GM12878 (cell line): ENCODE measurements at regions not wholly inside any gene's neighbourhood (a gene's known extent, or its start where the extent isn't known, plus 50 kb on each side); places are given as distances from the start of the nearest gene placed in this dataset.
"Not testable (repeated sequence)": the region's sequence is repeated elsewhere in the genome, so short reads cannot be mapped to it uniquely, and the experiment has no call there.

ENCODE experiments used
- ATAC-seq: fragments of 200-7000 bp; cut with Tn5 transposase; 3 replicates; pipeline ENCODE4 v1.9.1; 2020; ENCODE audit warnings: mild to moderate bottlenecking, moderate library complexity
- BruUV-seq: library from RNA; stranded (reverse); fragments of 400-500 nt; replicated peaks from 2 replicates; lab custom pipeline; 2021; lab: Mats Ljungman, UMichigan
- CTCF ChIA-PET: fragments of 300-600 bp; sonication (Branson Sonifier 250); formaldehyde crosslinking; extraction: SDS; loops from one replicate; lab custom pipeline; 2021; ENCODE audit warnings: inconsistent platforms; lab: Yijun Ruan, JAX
- POLR2A ChIA-PET: fragments of 350-600 bp; formaldehyde crosslinking; extraction: SDS; loops from one replicate; lab custom pipeline; 2021; ENCODE audit warnings: inconsistent platforms; lab: Charles Lee
- RAD21 ChIA-PET: fragments of 300-600 bp; sonication (Branson Sonifier 250); formaldehyde crosslinking; loops from one replicate; lab custom pipeline; 2023; ENCODE audit warnings: antibody characterized with exemption; ENCODE audit not compliant: unreplicated experiment; lab: Charles Lee
- SMC1A ChIA-PET: fragments of 300-600 bp; sonication (Branson Sonifier 250); formaldehyde crosslinking; loops from one replicate; lab custom pipeline; 2023; ENCODE audit not compliant: unreplicated experiment, uncharacterized antibody; lab: Charles Lee
- DNase-seq: peaks from one replicate; pipeline ENCODE4 v3.0.0-alpha.2; 2011; ENCODE audit warnings: low read depth, low spot score
- FAIRE-seq: peaks from 3 replicates; lab custom pipeline; 2011; peaks lifted over from hg19 to GRCh38; lab: Jason Lieb, UNC
- H2AFZ ChIP-seq: 2 replicates; pipeline ENCODE4 v1.6.0; 2011; ENCODE audit warnings: low read depth, low read length, control low read depth; ENCODE audit not compliant: control insufficient read depth
- H3K27ac ChIP-seq: 2 replicates; pipeline ENCODE4 v1.5.1; 2011; ENCODE audit warnings: control low read depth; ENCODE audit not compliant: control insufficient read depth, insufficient read depth
- H3K27me3 ChIP-seq, 2 experiments: replicated peaks in 1 of 2; 2 replicates each; pipeline versions ENCODE4 v1.6.0 to v1.6.1; 2011; ENCODE audit warnings: low read length in 1 of 2; ENCODE audit not compliant: control insufficient read depth in 2 of 2, insufficient read depth in 2 of 2
- H3K36me3 ChIP-seq, 2 experiments: 2 replicates each; pipeline ENCODE4 v1.5.1; 2011; ENCODE audit warnings: low read length in 1 of 2; ENCODE audit not compliant: control insufficient read depth in 2 of 2, insufficient read depth in 2 of 2
- H3K4me1 ChIP-seq: 2 replicates; pipeline ENCODE4 v1.6.1; 2011; ENCODE audit warnings: mild to moderate bottlenecking, low read length, moderate library complexity, mixed read lengths; ENCODE audit not compliant: control insufficient read depth, insufficient read depth
- H3K4me2 ChIP-seq: 2 replicates; pipeline ENCODE4 v1.6.0; 2011; ENCODE audit warnings: control low read depth; ENCODE audit not compliant: control insufficient read depth, insufficient read depth
- H3K4me3 ChIP-seq: fragments of 200-600 bp; sonication (generic); 2 replicates; pipeline ENCODE4 v1.5.1; 2016
- H3K79me2 ChIP-seq: 2 replicates; pipeline ENCODE4 v1.6.0; 2011; ENCODE audit warnings: low read length; ENCODE audit not compliant: control insufficient read depth, insufficient read depth
- H3K9ac ChIP-seq: 2 replicates; pipeline ENCODE4 v1.8.0; 2011; ENCODE audit warnings: low read length, control low read depth, mixed read lengths; ENCODE audit not compliant: control insufficient read depth, insufficient read depth
- H3K9me3 ChIP-seq: replicated peaks from 3 replicates; pipeline ENCODE4 v1.5.1; 2011; ENCODE audit warnings: mild to moderate bottlenecking, low read length; ENCODE audit not compliant: control insufficient read depth, insufficient read depth
- H4K20me1 ChIP-seq: 2 replicates; pipeline ENCODE4 v1.6.0; 2011; ENCODE audit not compliant: control insufficient read depth, insufficient read depth
- NRF1 ChIP-seq: conservative IDR thresholded peaks from 2 replicates; pipeline ENCODE4 v1.6.1; 2011; ENCODE audit warnings: mild to moderate bottlenecking, low read depth, low read length, improper control_type of control experiment
- PAX5 ChIP-seq: IDR thresholded peaks from 2 replicates; pipeline ENCODE4 v1.6.1; 2011; ENCODE audit warnings: low read depth, low read length, borderline replicate concordance
- ZBTB11 ChIP-seq: fragments of 450-650 bp; formaldehyde crosslinking; IDR thresholded peaks from 2 replicates; pipeline ENCODE4 v1.5.0; 2022; ENCODE audit warnings: mild to moderate bottlenecking, missing genetic modification characterization
- ZBTB33 ChIP-seq: fragments of 450-650 bp; IDR thresholded peaks from 2 replicates; pipeline ENCODE4 v1.6.1; 2017; ENCODE audit warnings: mild to moderate bottlenecking
- WGBS: methylation state at CpG from one replicate; pipeline ENCODE4 v1.1.6; 2016; ENCODE audit warnings: low lambda C conversion rate; ENCODE audit not compliant: insufficient replicate concordance, insufficient coverage; ENCODE audit errors: missing lambda C conversion rate; 5-methylcytosine and 5-hydroxymethylcytosine counted together
- in situ Hi-C: fragments of 300-500 bp; cut with MboI; formaldehyde crosslinking; loops from 9 replicates; pipeline ENCODE4 v1.14.3; 2018; ENCODE audit warnings: mixed read lengths
- intact Hi-C: fragments of 100-400 bp; cut with micrococcal nuclease; formaldehyde crosslinking; loops from one replicate; pipeline ENCODE4 v1.14.2; 2022; ENCODE audit not compliant: unreplicated experiment

GRCh38 chr2:211014906-211015305, 458.5 kb downstream of the CPS1 start (continued):
- TF ChIP-seq ZBTB11 (no peak), PAX5 (no peak)
- TF ChIP-seq, all 136 proteins: peak for 0

- H2AFZ ChIP-seq, POLR2A ChIA-PET, RAD21 ChIA-PET, BruUV-seq, DNase-seq, H3K27ac ChIP-seq, in situ Hi-C loops, H3K36me3 ChIP-seq, H3K4me3 ChIP-seq, H3K9me3 ChIP-seq, SMC1A ChIA-PET, ATAC-seq, H4K20me1 ChIP-seq, H3K27me3 ChIP-seq, H3K4me2 ChIP-seq, FAIRE-seq, intact Hi-C loops, H3K4me1 ChIP-seq, H3K79me2 ChIP-seq, CTCF ChIA-PET, H3K9ac ChIP-seq: not testable (repeated sequence)
- 35% methylated on average over 10 of the region's 10 CpGs for WGBS
These were observed 468.7 kb downstream of the CPS1 start for GRCh38 chr2:211025089-211025488.

- intact Hi-C loops, result no loop called here
- H3K4me2 ChIP-seq, result no peak overlapping the region
- FAIRE-seq (no peak), DNase-seq (no peak), ATAC-seq (no peak)
- H3K79me2 ChIP-seq, result no peaks in the 10 kb centered on the region
- no peaks in the 10 kb centered on the region for H3K27me3 ChIP-seq
- no peaks in the 10 kb centered on the region for H4K20me1 ChIP-seq
- no peaks in the 10 kb centered on the region for H3K4me1 ChIP-seq
- POLR2A ChIA-PET, result no interaction called here
- H2AFZ ChIP-seq, result no peak overlapping the region
- in situ Hi-C loops, result no loop called here
- RAD21 ChIA-PET, result no interaction called here
- SMC1A ChIA-PET, result no interaction called here
- H3K9ac ChIP-seq, result no peak overlapping the region
- H3K9me3 ChIP-seq, result no peaks in the 10 kb centered on the region; the same call in 2 of the 3 replicates
- WGBS, result 0% methylated on average over 2 of the region's 2 CpGs
- no TSS peak for BruUV-seq
- CTCF ChIA-PET, result no interaction called here
- no peaks in the 10 kb centered on the region for H3K36me3 ChIP-seq
- H3K4me3 ChIP-seq, result no peak overlapping the region
- TF ChIP-seq ZBTB33, result no peak
- no peak for TF ChIP-seq NRF1
- H3K27ac ChIP-seq, result no peak overlapping the region
These were observed 469.7 kb downstream of the CPS1 start for GRCh38 chr2:211026109-211026508.
